ENCODE measurements at regions not wholly inside any gene's neighbourhood (a gene's known extent, or its start where the extent isn't known, plus 50 kb on each side); places are given as distances from the start of the nearest gene placed in this dataset.
A peak's percentile ranks its signal among the peaks of the same experiment; 100 is the strongest.

DNA sequence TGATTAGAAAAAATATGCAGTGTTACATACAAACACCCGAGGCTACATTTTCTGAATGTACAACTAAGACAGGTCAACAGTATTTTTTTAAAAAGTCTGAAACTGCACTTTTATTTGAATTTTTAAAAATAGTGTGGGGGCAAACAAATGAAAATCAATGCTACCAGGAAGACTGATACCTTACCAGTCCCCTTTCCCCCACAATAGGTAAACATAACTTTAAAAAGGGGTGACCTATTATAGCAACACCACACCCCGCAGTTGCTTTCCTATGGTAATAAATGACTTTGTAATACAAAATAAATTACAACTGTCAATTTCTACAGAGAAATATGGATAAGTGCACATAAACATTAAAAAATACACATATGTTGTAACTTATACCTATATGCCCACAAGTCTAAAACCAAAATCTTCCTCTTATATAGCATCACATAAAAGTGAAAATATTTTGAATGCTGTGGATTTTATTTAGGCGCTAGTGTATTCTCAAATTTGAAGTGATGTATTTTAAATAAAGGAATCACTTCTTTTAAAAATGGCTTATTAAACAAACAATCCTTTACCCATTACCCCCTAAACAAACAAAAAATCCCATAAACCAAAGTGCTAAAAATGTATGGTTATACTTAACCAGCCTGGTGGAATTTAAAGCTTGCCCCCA, 63.1 kb downstream of the KCNRG start:
- no peak for DNase-seq (ENCODE audit: low read depth)
- TF ChIP-seq, protein P1, sequence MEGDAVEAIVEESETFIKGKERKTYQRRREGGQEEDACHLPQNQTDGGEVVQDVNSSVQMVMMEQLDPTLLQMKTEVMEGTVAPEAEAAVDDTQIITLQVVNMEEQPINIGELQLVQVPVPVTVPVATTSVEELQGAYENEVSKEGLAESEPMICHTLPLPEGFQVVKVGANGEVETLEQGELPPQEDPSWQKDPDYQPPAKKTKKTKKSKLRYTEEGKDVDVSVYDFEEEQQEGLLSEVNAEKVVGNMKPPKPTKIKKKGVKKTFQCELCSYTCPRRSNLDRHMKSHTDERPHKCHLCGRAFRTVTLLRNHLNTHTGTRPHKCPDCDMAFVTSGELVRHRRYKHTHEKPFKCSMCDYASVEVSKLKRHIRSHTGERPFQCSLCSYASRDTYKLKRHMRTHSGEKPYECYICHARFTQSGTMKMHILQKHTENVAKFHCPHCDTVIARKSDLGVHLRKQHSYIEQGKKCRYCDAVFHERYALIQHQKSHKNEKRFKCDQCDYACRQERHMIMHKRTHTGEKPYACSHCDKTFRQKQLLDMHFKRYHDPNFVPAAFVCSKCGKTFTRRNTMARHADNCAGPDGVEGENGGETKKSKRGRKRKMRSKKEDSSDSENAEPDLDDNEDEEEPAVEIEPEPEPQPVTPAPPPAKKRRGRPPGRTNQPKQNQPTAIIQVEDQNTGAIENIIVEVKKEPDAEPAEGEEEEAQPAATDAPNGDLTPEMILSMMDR (IDR thresholded peaks at IDR 0.05; ENCODE audit: low read depth, low read length, missing control alignments), result no peak
- in situ Hi-C loops (cut with HindIII; ENCODE audit: low sequenced_read_pairs), result no loop called here
- H3K4me3 ChIP-seq (ENCODE audit: low read depth, low read length), result peak overlapping the region; percentile 14

DNA sequence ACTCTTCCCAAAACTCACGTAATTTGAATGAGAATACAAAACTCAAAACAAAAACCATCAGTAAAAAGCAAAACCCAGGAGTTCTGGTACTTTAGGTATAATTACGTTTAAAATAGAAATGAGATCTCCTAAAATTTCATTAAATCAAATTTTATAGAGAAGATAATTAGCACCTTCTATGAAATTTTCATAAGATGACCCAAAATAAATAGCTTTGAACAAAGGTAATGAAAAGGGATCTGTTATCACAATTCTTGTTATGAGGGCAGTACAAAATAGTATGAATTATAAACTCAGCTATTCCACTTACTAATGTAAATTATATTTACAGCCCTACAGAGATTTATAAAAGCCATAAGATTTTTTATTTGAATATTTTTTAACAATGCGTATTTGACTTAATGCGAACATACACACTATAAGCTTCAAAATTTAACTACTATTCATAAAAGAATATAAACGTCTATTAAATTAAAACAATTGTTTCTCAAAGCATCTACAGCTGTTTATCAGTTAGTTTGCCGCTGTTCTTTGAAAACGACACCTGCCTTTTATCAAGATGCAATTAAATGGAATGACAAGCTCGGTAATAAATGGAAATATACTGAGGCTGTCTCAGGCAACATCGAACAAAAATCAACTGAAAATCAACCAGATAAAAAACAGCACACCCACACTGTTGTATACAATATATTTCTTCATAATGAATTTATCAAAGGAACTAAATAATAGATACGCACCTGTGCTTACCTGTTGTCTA, 63.8 kb downstream of the KCNRG start:
- TF ChIP-seq, protein P1 (IDR thresholded peaks at IDR 0.05; ENCODE audit: low read depth, low read length, missing control alignments), result no peak
- no peak for DNase-seq (ENCODE audit: low read depth)
- in situ Hi-C loops (cut with HindIII; ENCODE audit: low sequenced_read_pairs), result no loop called here
- H3K4me3 ChIP-seq (ENCODE audit: low read depth, low read length), result peak overlapping the region; percentile 81

DNA sequence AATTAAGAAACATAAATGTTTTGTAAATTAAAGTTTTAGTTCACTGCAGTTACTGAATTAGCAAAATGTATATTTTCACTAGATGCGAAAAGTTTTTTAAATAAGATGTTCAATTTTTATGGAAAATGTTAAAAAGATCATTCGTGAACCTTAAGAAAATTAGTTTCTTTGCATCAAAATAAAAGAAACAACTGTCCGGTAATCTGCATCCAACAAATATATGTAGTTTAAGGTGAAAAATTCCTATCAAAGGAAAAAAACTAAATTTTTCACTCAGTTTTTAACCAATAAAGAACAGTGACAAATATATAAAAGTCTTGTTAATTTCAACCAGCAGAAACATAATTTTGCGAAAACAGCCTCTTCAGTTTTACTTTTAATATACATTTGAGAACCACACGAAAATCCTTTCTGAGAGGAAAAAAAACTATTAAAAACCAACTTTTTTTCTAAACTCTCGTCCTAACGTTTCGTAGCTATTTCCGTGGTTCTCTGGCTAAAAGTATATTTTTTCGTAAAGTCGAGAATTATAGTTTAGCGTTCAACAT, 64.5 kb downstream of the KCNRG start:
- H3K4me3 ChIP-seq (ENCODE audit: low read depth, low read length), result peak overlapping the region; percentile 81
- TF ChIP-seq, protein P1 (IDR thresholded peaks at IDR 0.05; ENCODE audit: low read depth, low read length, missing control alignments), result no peak
- no peak for DNase-seq (ENCODE audit: low read depth)
- in situ Hi-C loops (cut with HindIII; ENCODE audit: low sequenced_read_pairs), result no loop called here

DNA sequence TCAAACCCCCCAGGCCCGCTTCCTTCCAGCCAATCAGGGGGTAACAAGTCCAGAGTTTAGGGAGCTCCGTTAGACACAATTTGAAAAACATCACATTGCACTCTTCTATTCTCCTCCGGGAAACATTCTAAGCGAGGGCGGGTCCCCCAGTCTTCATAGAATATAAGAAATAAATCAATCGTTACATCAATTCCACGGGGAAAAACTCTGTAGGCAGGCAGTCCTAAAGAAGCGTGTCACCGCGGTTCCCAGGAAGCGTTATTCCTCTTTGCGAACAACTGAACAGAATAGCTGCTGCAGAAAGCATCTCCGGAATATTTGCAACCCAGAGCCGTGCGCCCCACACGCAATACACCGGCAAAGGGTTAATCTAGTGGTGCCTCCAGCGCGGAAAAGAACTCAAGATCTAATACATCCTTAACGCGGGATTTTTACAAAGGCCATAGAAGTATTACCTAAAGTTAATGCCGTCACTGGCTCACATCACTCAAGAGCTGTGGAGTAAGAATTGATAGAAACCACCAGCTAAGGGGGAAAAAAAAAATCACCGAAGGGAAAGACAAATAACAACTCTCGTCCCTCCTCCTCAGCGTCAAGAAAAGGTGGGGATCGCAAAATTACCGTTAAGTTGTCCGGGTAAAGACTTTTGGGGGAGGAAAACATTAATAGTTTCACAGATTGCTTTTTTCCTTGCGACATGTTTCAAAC, 65.1 kb downstream of the KCNRG start:
- in situ Hi-C loops (cut with HindIII; ENCODE audit: low sequenced_read_pairs), result no loop called here
- no peak for DNase-seq (ENCODE audit: low read depth)
- TF ChIP-seq, protein P1 (IDR thresholded peaks at IDR 0.05; ENCODE audit: low read depth, low read length, missing control alignments), result no peak
- peak overlapping the region; percentile 81 for H3K4me3 ChIP-seq (ENCODE audit: low read depth, low read length)

DNA sequence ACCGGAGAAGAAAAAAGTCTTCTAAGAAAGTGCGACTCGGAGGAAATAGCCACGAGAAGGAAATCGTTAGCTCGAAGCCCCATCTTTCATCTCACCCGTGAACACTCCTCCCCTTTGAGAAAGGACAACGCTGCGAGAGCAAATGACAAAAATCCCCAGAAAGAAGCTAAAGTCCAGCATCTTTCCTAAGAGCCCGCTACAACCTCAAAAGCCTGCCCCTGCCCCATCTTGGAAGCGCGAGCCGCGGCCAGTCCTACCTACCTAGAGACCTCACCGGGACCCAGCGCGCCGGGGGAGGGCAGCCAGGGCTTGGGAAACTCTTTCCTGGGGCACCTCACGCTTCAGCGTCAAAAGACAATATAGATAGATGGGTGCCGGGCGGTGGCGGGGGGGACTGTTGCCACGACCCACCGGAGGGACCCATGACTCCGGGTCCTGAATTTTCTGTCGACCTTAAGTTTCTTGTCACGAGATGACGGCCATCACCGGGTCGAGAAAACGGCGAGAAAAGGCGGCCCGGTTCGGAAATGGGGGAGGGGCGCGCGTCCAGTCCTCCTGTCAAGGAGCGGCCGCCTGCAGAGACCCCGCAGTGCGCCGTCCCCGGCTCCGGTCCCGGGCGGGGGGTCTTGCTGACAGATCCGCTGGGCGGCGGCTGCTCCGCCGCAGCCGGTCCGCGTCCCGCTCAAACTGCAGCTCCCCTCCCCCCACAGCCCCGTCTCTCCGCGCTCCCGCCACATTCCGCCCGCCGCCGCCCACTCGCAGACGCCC, 65.9 kb downstream of the KCNRG start:
- peak overlapping the region; percentile 81 for H3K4me3 ChIP-seq (ENCODE audit: low read depth, low read length)
- no peak for DNase-seq (ENCODE audit: low read depth)
- TF ChIP-seq, protein P1 (IDR thresholded peaks at IDR 0.05; ENCODE audit: low read depth, low read length, missing control alignments), result no peak
- in situ Hi-C loops (cut with HindIII; ENCODE audit: low sequenced_read_pairs), result no loop called here

Measured in astrocyte of the cerebellum (primary cell).